Activated CD4-positive, alpha-beta T cell treated with anti-CD3 and anti-CD28 coated beads, Interleukin-2, amount 10 ng/mL, durations not matched to agents 24 days and 14 days (primary cell): ENCODE measurements at regions not wholly inside any gene's neighbourhood (a gene's known extent, or its start where the extent isn't known, plus 50 kb on each side); places are given as distances from the start of the nearest gene placed in this dataset.

Experiments used
- DNase-seq: peaks from one replicate; pipeline ENCODE4 v3.0.0; 2022
- H3K27ac Mint-ChIP-seq: one replicate; pipeline ENCODE4 v1.8.0; 2022; ENCODE audit warnings: mild to moderate bottlenecking, mixed read lengths
- H3K27me3 Mint-ChIP-seq: one replicate; pipeline ENCODE4 v1.8.0; 2022; ENCODE audit warnings: mixed read lengths
- H3K36me3 Mint-ChIP-seq: one replicate; pipeline ENCODE4 v1.8.0; 2022; ENCODE audit warnings: low read depth, mild to moderate bottlenecking, mixed read lengths
- H3K4me1 Mint-ChIP-seq: one replicate; pipeline ENCODE4 v1.8.0; 2021; ENCODE audit warnings: mixed read lengths
- H3K4me3 Mint-ChIP-seq: one replicate; pipeline ENCODE4 v1.8.0; 2022; ENCODE audit warnings: mild to moderate bottlenecking, moderate library complexity, mixed read lengths
- H3K9me3 Mint-ChIP-seq: one replicate; pipeline ENCODE4 v1.8.0; 2021; ENCODE audit warnings: mixed read lengths
- intact Hi-C: fragments of 100-400 bp; cut with micrococcal nuclease; formaldehyde crosslinking; loops from one replicate; pipeline ENCODE4 v1.15.1; 2023

DNA sequence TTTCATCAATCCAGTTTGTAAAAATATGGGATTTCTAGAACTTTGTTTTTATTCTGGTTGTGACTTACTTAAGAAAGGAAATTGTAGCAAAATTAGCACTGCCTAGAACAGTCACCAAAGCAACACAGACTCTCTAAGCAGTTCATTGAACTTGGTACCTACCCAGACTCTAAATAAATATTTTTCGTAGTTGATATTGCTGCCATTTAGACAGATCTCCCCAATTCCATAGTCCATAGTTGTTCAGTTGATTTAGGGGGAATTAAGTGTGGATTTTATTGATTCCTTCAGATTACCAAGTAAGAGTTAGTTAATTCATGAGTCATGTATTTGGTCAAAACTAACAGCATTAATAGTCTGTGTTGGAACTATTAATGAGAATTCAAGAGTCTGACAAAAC lies 822.5 kb downstream of the DHX35 start:
- Mint-ChIP-seq H3K36me3 (no peaks in the 10 kb centered on the region), H3K27me3 (no peaks in the 10 kb centered on the region), H3K27ac (no peak overlapping the region), H3K4me1 (no peaks in the 10 kb centered on the region), H3K9me3 (peaks cover 3% of the 10 kb centered on the region), H3K4me3 (no peak overlapping the region)
- no peak for DNase-seq
- intact Hi-C loops: no loop called here

DNA sequence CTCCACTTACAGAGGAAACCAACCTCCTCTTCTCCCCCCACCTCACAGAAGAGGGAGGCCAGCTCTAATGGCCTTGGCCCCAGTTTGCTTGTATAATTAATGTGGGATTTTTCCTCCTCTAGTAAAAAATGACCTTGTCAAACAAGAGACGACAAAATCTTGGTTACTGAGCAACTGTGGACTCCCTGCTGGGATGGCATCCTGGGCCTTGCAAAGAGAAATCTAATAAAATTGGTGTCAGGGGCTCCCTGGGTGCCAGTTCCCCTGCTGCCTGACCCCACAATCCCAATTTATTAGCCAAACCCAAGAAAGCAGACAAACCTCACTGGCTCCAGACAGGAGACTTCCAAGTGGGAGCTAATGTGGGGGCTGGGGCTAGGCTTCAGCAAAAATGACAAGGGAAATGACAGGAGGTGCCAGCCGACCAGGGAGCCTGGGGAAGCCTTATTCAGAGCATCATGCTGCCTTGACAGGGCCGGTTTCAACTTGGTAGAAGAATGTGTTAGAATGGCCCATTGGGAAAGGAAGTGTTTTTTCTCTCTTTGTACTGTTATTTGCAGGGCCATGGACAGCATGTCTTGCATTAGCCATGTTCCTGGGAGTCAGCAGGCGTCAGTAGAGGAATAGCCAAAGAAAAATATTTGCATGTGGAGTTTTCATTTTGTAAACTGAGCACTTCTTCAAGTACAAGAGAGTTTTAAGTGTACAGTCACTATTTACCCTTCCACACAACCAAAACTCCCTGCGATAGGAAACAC lies 816.9 kb downstream of the DHX35 start:
- intact Hi-C loops: no loop called here

DNA sequence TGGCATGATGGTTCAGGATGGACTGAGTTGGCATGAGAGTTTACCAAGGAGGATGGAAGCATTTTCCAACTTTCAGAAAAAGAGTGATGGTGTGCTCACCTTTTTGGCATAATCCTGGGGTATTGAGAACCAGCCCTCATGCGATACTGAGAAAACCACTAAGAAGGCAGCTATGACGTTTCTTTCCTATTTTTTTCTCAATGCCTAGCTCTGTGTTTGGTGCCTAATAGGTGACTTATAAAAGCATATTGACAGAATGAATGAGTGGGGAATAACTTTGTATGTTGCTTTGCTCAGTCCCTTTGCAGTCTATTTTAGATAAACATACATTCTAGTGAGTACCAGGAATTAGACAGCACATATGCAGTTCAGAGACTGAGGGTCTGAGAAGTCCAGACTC lies 816.3 kb downstream of the DHX35 start:
- Mint-ChIP-seq H3K9me3 (no peaks in the 10 kb centered on the region), H3K4me3 (no peak overlapping the region), H3K27ac (no peak overlapping the region), H3K27me3 (no peaks in the 10 kb centered on the region), H3K4me1 (no peaks in the 10 kb centered on the region), H3K36me3 (no peaks in the 10 kb centered on the region)
- peak; percentile 4 for DNase-seq
- intact Hi-C loops: no loop called here

More for the DNA sequence above, 816.9 kb downstream of the DHX35 start:
- Mint-ChIP-seq H3K27me3 (no peaks in the 10 kb centered on the region), H3K36me3 (no peaks in the 10 kb centered on the region), H3K27ac (no peak overlapping the region), H3K4me1 (no peaks in the 10 kb centered on the region), H3K4me3 (no peak overlapping the region), H3K9me3 (peaks cover 2% of the 10 kb centered on the region)
- no peak for DNase-seq

DNA sequence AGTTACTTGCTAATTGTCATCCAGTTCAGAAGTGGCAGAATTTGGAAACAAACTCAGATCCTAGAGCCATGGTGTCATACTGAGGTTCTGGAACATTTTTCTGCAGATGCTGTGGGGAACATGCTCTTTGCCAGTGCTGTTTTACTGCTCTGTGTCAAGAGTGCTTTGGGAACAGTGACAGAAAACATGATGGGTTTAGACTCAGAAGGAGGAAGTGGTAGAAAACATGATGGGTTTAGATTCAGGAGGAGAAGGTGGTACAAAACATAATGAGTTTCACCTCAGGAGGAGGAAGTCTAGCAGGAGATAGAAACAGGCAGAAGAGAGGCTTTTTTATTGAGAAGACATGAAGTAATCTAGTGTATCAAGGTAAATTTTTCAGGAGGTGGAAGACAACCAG lies 815.5 kb downstream of the DHX35 start:
- Mint-ChIP-seq H3K9me3 (no peaks in the 10 kb centered on the region), H3K4me1 (no peaks in the 10 kb centered on the region), H3K27ac (no peak overlapping the region), H3K4me3 (no peak overlapping the region), H3K27me3 (no peaks in the 10 kb centered on the region), H3K36me3 (no peaks in the 10 kb centered on the region)
- DNase-seq: peak; percentile 8
- intact Hi-C loops: no loop called here

DNA sequence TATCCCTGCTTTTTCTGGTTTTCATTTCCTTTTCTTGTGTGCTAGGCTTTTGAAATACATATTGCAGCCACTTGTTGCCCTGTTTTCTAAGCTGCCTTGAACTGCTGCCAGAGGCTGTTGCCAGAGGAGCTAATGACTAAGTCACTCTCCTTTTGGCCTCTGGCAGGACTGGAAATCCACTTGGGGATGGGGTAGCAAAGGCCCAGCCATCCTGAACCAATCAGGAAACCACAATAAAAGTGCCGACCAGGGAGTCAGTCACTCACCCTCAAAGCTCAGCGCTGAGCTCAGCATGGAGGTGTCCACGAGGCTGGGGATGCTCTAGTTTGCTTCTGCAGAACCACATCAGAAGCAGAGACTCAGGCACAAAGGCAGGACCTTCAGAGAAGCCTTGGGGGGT lies 813.0 kb downstream of the DHX35 start:
- intact Hi-C loops: no loop called here

DNA sequence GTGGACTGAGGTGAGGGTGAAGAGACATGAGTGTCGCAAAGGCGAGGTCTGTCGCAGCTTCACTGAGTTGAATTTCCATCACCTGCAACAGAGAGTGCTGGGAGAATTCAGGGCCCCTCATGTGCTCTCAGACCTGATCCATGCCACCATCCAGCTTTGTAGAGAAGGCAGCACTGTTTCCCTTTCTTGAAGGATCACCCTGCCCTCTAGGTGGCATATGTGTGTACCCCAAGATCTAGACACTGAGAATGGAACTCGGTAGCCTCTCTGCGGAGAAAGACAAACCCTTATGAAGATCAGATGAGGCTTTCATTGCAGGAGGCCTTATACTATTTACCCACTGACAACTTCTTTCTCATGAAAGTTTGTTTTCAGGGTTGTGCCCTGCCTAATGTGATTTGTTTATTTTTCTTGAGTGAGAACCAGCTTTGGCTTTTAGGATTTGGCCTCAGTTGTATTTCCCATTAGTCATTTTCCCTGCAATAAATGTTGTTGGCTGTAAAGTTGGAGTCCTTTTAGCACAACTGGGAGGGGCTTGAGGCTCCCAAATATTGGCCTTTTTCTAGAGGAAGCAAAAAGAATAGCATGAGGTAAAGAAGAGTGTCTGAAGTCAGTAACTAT lies 811.3 kb downstream of the DHX35 start:
- DNase-seq: no peak
- no peaks in the 10 kb centered on the region for H3K9me3 Mint-ChIP-seq
- H3K27me3 Mint-ChIP-seq: no peaks in the 10 kb centered on the region
- no peak overlapping the region for H3K4me3 Mint-ChIP-seq
- no peaks in the 10 kb centered on the region for H3K36me3 Mint-ChIP-seq
- H3K27ac Mint-ChIP-seq: no peak overlapping the region
- intact Hi-C loops: no loop called here
- no peaks in the 10 kb centered on the region for H3K4me1 Mint-ChIP-seq

More for the DNA sequence above, 813.0 kb downstream of the DHX35 start:
- no peak overlapping the region for H3K27ac Mint-ChIP-seq
- DNase-seq: peak; percentile 44
- no peaks in the 10 kb centered on the region for H3K36me3 Mint-ChIP-seq
- no peaks in the 10 kb centered on the region for H3K4me1 Mint-ChIP-seq
- no peaks in the 10 kb centered on the region for H3K27me3 Mint-ChIP-seq
- H3K9me3 Mint-ChIP-seq: no peaks in the 10 kb centered on the region
- no peak overlapping the region for H3K4me3 Mint-ChIP-seq

DNA sequence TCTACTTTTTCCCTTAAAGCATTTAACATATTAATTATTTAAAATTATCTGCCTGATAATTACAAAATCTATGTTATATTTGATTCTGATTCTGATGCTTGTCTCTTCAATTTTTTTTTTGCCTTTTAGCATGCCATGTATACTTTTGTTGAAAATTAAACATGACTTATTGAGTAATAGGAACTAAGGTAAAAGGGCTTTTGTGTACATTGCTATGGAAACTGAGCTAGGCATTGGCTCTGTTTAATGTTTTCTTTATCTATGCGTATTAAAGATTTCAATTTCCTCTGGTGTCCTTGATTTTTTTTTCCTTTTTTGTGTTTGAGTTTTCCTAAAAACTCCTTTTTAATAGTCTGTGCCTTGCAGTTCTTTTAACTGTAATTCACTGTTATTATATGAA lies 805.2 kb downstream of the DHX35 start:
- no peak overlapping the region for H3K27ac Mint-ChIP-seq

DNA sequence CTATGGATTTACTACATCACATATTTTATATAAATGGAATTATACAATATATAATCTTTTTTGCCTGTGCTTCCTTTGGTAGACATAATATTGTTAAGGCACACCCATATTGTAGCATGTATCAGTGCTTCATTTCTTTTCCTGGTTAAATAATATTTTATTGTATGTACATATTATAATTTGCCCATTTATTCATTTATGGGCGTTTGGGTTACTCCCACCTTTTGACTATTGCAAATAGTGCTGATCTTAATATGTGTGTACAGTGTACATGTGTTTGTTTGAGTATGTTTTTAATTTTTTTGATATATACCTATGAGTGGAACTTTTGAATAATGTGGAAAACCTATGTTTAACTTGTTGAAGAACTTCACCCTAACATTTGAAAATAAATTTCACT lies 804.2 kb downstream of the DHX35 start:
- no peaks in the 10 kb centered on the region for H3K9me3 Mint-ChIP-seq
- H3K4me1 Mint-ChIP-seq: no peaks in the 10 kb centered on the region
- intact Hi-C loops: no loop called here
- DNase-seq: no peak
- no peaks in the 10 kb centered on the region for H3K36me3 Mint-ChIP-seq
- H3K27ac Mint-ChIP-seq: no peak overlapping the region
- no peak overlapping the region for H3K4me3 Mint-ChIP-seq
- no peaks in the 10 kb centered on the region for H3K27me3 Mint-ChIP-seq

More for the DNA sequence above, 805.2 kb downstream of the DHX35 start:
- Mint-ChIP-seq H3K36me3 (no peaks in the 10 kb centered on the region), H3K4me1 (no peaks in the 10 kb centered on the region), H3K4me3 (no peak overlapping the region), H3K27me3 (no peaks in the 10 kb centered on the region), H3K9me3 (no peaks in the 10 kb centered on the region)
- DNase-seq: no peak
- intact Hi-C loops: no loop called here

DNA sequence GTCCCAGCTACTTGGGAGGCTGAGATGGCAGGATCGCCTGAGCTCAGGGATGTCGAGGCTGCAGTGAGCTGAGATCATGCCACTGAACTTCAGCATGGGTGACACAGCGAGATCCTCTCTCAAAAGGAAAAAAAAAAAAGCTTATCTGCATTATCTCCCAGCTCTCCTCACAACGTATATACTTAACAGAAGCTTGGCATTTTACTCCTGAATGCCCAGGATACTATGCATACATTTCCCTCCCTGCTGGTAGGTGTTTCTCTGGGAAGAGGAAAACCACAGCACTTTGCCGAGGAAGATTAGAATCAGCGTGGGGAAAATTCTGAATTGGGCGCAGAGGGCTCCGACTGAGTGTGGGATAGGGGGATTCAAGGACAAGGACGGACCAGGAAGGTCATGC lies 800.6 kb downstream of the DHX35 start:
- Mint-ChIP-seq H3K4me1 (no peaks in the 10 kb centered on the region), H3K9me3 (no peaks in the 10 kb centered on the region), H3K27me3 (no peaks in the 10 kb centered on the region), H3K36me3 (no peaks in the 10 kb centered on the region), H3K4me3 (no peak overlapping the region), H3K27ac (no peak overlapping the region)
- intact Hi-C loops: no loop called here
- DNase-seq: no peak

DNA sequence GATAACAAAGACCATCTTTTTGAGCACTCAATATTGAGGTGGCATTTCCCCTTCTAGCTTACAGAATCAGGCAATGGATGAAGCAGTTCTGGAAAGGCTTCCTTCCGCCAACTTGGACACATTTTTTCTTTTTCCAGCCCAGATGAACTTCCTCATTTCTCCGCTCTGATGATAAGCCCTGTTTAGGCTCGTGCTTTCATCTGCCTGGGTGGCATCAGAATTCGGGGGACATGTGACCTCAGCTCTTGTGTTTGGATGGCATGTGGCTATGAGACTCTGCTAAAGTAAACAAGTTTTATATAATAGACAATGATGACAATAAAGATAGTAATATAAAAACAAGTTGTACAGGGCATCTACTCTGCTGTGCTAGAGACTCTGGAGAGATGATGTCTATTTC lies 796.7 kb downstream of the DHX35 start:
- Mint-ChIP-seq H3K9me3 (no peaks in the 10 kb centered on the region), H3K27ac (no peak overlapping the region)
- DNase-seq: no peak

DNA sequence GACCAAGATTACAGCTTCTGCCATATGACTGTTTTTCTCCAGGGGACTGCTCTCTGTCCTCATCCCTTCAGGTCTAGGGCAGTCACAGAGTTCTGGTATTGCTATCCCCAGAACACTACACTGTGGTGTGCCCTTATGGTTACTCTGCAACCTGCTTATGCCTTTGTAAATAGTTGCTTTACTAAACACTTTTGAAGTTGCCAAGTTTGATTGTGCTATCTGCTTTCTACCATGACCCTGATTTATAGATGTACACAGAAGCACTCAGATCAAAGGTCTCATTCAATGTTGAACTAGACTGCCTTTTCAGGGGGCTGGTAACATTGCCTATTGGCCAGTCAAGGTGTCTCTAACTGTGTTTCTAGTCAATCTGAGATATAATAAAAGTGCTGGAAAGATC lies 794.7 kb downstream of the DHX35 start:
- Mint-ChIP-seq H3K27ac (no peak overlapping the region), H3K27me3 (no peaks in the 10 kb centered on the region), H3K9me3 (no peaks in the 10 kb centered on the region), H3K4me3 (no peak overlapping the region), H3K4me1 (no peaks in the 10 kb centered on the region), H3K36me3 (no peaks in the 10 kb centered on the region)
- intact Hi-C loops: no loop called here
- no peak for DNase-seq

More for the DNA sequence above, 796.7 kb downstream of the DHX35 start:
- Mint-ChIP-seq H3K27me3 (no peaks in the 10 kb centered on the region), H3K4me3 (no peak overlapping the region), H3K36me3 (no peaks in the 10 kb centered on the region), H3K4me1 (no peaks in the 10 kb centered on the region)
- intact Hi-C loops: no loop called here

DNA sequence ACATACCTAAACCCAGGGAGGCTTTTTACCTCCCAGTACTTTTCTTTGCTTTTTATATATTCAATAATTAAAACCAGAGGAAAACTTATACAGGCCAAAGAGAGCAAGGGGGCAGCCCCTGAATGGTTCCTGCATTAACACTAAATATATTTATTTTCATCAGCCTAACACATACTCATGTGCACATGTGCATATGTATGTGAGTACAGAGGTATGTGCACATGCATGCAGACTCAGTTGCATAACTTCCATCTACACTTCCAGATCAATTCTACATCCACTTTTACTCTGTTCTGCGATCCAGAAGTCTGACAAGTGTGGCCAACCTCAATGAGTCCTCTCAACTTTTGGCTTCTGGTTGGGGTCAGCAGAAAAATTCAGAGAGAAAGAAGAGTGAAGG lies 794.2 kb downstream of the DHX35 start:
- intact Hi-C loops: no loop called here
- no peak overlapping the region for H3K4me3 Mint-ChIP-seq
- no peaks in the 10 kb centered on the region for H3K27me3 Mint-ChIP-seq
- H3K36me3 Mint-ChIP-seq: no peaks in the 10 kb centered on the region
- H3K27ac Mint-ChIP-seq: no peak overlapping the region
- H3K4me1 Mint-ChIP-seq: no peaks in the 10 kb centered on the region
- H3K9me3 Mint-ChIP-seq: peaks cover 3% of the 10 kb centered on the region
- DNase-seq: no peak

DNA sequence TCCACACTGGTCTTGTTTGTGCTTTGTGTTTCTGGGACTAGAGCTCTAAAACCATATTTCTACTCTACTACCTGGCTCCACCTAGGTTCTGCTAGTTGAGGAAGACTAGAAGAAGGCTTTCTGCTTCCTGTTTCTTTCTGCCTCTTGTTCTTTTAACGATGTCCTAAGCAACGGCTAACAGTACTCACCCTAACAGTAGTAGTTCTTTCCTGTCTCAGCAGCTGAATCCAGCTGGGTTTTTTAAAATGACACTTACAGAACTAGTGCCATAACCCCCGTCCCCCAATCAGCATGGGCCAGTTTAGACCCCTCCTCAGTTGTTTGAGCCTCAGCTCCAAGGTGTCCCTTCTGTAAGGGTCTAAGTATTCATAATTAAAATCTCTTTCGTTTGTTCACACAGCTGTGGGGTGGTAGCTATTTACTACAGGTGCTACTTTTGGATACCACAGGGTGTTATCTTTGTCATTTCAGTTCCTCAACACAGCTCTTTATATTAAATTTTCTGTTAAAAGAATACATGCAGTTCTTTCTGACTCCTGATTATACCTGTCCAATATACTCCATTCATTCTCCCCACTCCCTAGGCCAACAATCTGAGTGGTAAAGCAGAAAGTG lies 790.2 kb downstream of the DHX35 start:
- H3K36me3 Mint-ChIP-seq: no peaks in the 10 kb centered on the region
- intact Hi-C loops: no loop called here
- no peaks in the 10 kb centered on the region for H3K27me3 Mint-ChIP-seq
- H3K4me3 Mint-ChIP-seq: no peak overlapping the region
- H3K9me3 Mint-ChIP-seq: peaks cover 7% of the 10 kb centered on the region
- no peak overlapping the region for H3K27ac Mint-ChIP-seq
- H3K4me1 Mint-ChIP-seq: no peaks in the 10 kb centered on the region
- DNase-seq: no peak

DNA sequence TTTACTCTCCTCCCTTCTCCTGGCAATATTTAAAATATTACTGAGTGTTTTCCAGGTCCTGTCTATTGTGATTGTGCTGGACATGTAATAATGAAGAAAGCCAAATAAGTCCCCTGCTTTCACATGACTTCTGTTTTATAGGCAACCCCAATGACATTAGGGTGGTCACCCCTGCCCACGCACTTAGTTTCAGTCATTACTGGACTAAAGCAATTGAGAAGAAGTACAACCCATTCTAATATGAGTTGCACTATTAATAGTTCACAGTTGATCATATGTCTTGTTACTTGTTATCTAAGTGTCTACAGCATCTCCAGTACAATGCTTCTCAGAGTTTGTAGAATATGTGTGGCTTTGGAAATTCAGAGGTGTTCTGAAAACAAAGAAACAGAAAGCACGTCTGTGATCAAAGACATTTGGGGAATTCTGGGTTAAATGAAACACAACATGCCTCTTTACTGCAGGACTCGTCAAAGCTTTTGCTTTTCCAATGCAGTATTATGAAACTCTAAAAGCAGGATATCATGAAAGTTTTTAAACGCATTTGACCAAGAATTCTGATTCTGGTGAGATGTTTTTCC lies 789.5 kb downstream of the DHX35 start:
- Mint-ChIP-seq H3K4me3 (no peak overlapping the region), H3K27me3 (no peaks in the 10 kb centered on the region), H3K36me3 (no peaks in the 10 kb centered on the region)

More for the DNA sequence above, 789.5 kb downstream of the DHX35 start:
- no peaks in the 10 kb centered on the region for H3K4me1 Mint-ChIP-seq
- intact Hi-C loops: no loop called here
- no peak overlapping the region for H3K27ac Mint-ChIP-seq
- DNase-seq: no peak
- peaks cover 7% of the 10 kb centered on the region for H3K9me3 Mint-ChIP-seq
